Ovary (tissue), 7 donors: ENCODE measurements at regions not wholly inside any gene's neighbourhood (a gene's known extent, or its start where the extent isn't known, plus 50 kb on each side); places are given as distances from the start of the nearest gene placed in this dataset.

Source experiments
- DNase-seq, 5 donors: peaks; one replicate each; pipeline ENCODE4 v3.0.0-alpha.2; 2019 to 2020
- H3K27ac ChIP-seq, 2 donors: fragments of 200-600 bp; one replicate each; pipeline versions ENCODE4 v1.5.1 to v1.8.0; 2019 to 2022
- H3K27me3 ChIP-seq: fragments of 200-600 bp; one replicate; pipeline ENCODE4 v1.8.0; 2022
- H3K36me3 ChIP-seq: fragments of 200-600 bp; sonication (generic); one replicate; pipeline ENCODE4 v1.5.1; 2019
- H3K4me1 ChIP-seq: one replicate; pipeline ENCODE4 v1.8.1; 2013; ENCODE audit warnings: mild to moderate bottlenecking, moderate library complexity; ENCODE audit not compliant: insufficient read depth
- H3K4me3 ChIP-seq: fragments of 200-600 bp; sonication (generic); one replicate; pipeline ENCODE4 v1.5.1; 2017
- H3K9me3 ChIP-seq, 2 donors: fragments of 200-600 bp in 1 of 2; sonication (generic) in 1 of 2; one replicate each; pipeline versions ENCODE4 v1.5.1 to v1.8.1; 2013 to 2019; ENCODE audit warnings: mild to moderate bottlenecking in 1 of 2, moderate library complexity in 1 of 2
- EP300 ChIP-seq: sonication (generic); formaldehyde crosslinking; IDR thresholded peaks from one replicate; pipeline ENCODE4 v1.6.1; 2017; ENCODE audit warnings: antibody characterized with exemption
- POLR2A ChIP-seq: fragments of 450-650 bp; IDR thresholded peaks from one replicate; pipeline ENCODE4 v1.6.1; 2017; ENCODE audit warnings: antibody characterized with exemption, mild to moderate bottlenecking, moderate library complexity
- WGBS, 3 donors: extraction: QIAGEN DNeasy Blood & Tissue Kit in 1 of 3; methylation state at CpG; one replicate each; pipeline versions ENCODE4 v1.1.5 to v1.1.7; 2013 to 2017; 5-methylcytosine and 5-hydroxymethylcytosine counted together
- intact Hi-C, 4 donors: fragments of 100-400 bp; cut with DNase I; formaldehyde crosslinking; loops; one replicate each; pipeline versions ENCODE4 v1.11.0 to v1.15.1; 2022 to 2023
- TF ChIP-seq, protein P1 (sequence below), 3 donors: fragments of 450-650 bp in 2 of 3; fragments of 200-600 bp in 1 of 3; IDR thresholded peaks; one replicate each; pipeline versions ENCODE4 v1.5.1 to v1.8.0; 2016 to 2022; ENCODE audit warnings: antibody characterized with exemption in 3 of 3, mild to moderate bottlenecking in 1 of 3
- donor health status: DM: no; HTN: no; CAD: no; lungs with moderate emphysema.
- donor health status: DM: no; HTN: no; CAD: no.
- donor health status: Bipolar disorder and iron deficiency.
- donor health status: DM: no; HTN: no; CAD: no.
- donor health status: DM: yes; HTN: yes; CAD: no.

GRCh38 chr1:195241066-195241465 is 1367.2 kb downstream of the KCNT2 start:
- H3K27me3 ChIP-seq: no peaks in the 10 kb centered on the region
- H3K9me3 ChIP-seq: peaks cover 0 to 7% of the 10 kb centered on the region in 2 donors
- no peak for DNase-seq
- H3K27ac ChIP-seq: no peak overlapping the region
- TF ChIP-seq EP300 (no peak), POLR2A (no peak)
- TF ChIP-seq, protein P1, sequence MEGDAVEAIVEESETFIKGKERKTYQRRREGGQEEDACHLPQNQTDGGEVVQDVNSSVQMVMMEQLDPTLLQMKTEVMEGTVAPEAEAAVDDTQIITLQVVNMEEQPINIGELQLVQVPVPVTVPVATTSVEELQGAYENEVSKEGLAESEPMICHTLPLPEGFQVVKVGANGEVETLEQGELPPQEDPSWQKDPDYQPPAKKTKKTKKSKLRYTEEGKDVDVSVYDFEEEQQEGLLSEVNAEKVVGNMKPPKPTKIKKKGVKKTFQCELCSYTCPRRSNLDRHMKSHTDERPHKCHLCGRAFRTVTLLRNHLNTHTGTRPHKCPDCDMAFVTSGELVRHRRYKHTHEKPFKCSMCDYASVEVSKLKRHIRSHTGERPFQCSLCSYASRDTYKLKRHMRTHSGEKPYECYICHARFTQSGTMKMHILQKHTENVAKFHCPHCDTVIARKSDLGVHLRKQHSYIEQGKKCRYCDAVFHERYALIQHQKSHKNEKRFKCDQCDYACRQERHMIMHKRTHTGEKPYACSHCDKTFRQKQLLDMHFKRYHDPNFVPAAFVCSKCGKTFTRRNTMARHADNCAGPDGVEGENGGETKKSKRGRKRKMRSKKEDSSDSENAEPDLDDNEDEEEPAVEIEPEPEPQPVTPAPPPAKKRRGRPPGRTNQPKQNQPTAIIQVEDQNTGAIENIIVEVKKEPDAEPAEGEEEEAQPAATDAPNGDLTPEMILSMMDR (IDR thresholded peaks at IDR 0.05): no peak
- H3K4me3 ChIP-seq: no peak overlapping the region
- no peaks in the 10 kb centered on the region for H3K36me3 ChIP-seq
- intact Hi-C loops: no loop called here
- H3K4me1 ChIP-seq: no peaks in the 10 kb centered on the region
- WGBS, 3 donors: 94 to 97% (median 95%) methylated on average over 3 of the region's 3 CpGs

- Histone ChIP-seq H3K27ac (no peak overlapping the region), H3K9me3 (peaks cover 0 to 7% of the 10 kb centered on the region in 2 donors), H3K4me1 (no peaks in the 10 kb centered on the region), H3K36me3 (no peaks in the 10 kb centered on the region), H3K4me3 (no peak overlapping the region), H3K27me3 (no peaks in the 10 kb centered on the region)
- DNase-seq: no peak
- WGBS, 3 donors: 95 to 99% (median 96%) methylated on average over 7 of the region's 7 CpGs
- TF ChIP-seq, protein P1 (IDR thresholded peaks at IDR 0.05): no peak
- TF ChIP-seq EP300: no peak
- TF ChIP-seq POLR2A: no peak
- intact Hi-C loops: no loop called here
Measured at GRCh38 chr1:195238313-195238712, 1369.9 kb downstream of the KCNT2 start.

GRCh38 chr1:195236991-195237889 is 1371.0 kb downstream of the KCNT2 start:
- no peak overlapping the region for H3K27ac ChIP-seq
- intact Hi-C loops: no loop called here
- H3K27me3 ChIP-seq: no peaks in the 10 kb centered on the region
- H3K36me3 ChIP-seq: no peaks in the 10 kb centered on the region
- peaks cover 0 to 7% of the 10 kb centered on the region in 2 donors for H3K9me3 ChIP-seq
- TF ChIP-seq POLR2A: no peak
- TF ChIP-seq, protein P1 (IDR thresholded peaks at IDR 0.05): no peak
- no peak for TF ChIP-seq EP300
- no peaks in the 10 kb centered on the region for H3K4me1 ChIP-seq
- no peak overlapping the region for H3K4me3 ChIP-seq
- no peak for DNase-seq
- 85 to 90% (median 87%) methylated on average over 7 of the region's 7 CpGs for WGBS, 3 donors

- WGBS, 3 donors: 95 to 97% (median 96%) methylated on average over 22 of the region's 22 CpGs
Measured at GRCh38 chr1:195218428-195219212, 1389.6 kb downstream of the KCNT2 start.

More at GRCh38 chr1:195218428-195219212, 1389.6 kb downstream of the KCNT2 start:
- Histone ChIP-seq H3K4me3 (no peak overlapping the region), H3K27me3 (no peaks in the 10 kb centered on the region), H3K36me3 (no peaks in the 10 kb centered on the region), H3K9me3 (no peaks in the 10 kb centered on the region), H3K4me1 (no peaks in the 10 kb centered on the region), H3K27ac (no peak overlapping the region)
- no peak for DNase-seq
- no peak for TF ChIP-seq POLR2A
- intact Hi-C loops: no loop called here
